ENCODE measurements at regions not wholly inside any gene's neighbourhood (a gene's known extent, or its start where the extent isn't known, plus 50 kb on each side); places are given as distances from the start of the nearest gene placed in this dataset.
"Not testable (repeated sequence)": the region's sequence is repeated elsewhere in the genome, so short reads cannot be mapped to it uniquely, and the experiment has no call there.

- no peak for DNase-seq (ENCODE audit: low spot score)
These were observed 383.9 kb upstream of the DPH6 start for GRCh38 chr15:35929740-35930444.

- no peak for DNase-seq (ENCODE audit: low spot score)
These were observed 385.9 kb upstream of the DPH6 start for GRCh38 chr15:35931799-35932341.

- DNase-seq (ENCODE audit: low spot score) = no peak
These were observed 386.6 kb upstream of the DPH6 start for GRCh38 chr15:35932531-35932930.

GRCh38 chr15:35933531-35933930, 387.6 kb upstream of the DPH6 start:
- DNase-seq (ENCODE audit: low spot score) = no peak

GRCh38 chr15:35934383-35935049, 388.6 kb upstream of the DPH6 start:
- no peak for DNase-seq (ENCODE audit: low spot score)

- DNase-seq (ENCODE audit: low spot score) = no peak
These were observed 390.3 kb upstream of the DPH6 start for GRCh38 chr15:35936284-35936683.

- no peak for DNase-seq (ENCODE audit: low spot score)
These were observed 391.4 kb upstream of the DPH6 start for GRCh38 chr15:35937380-35937779.

- no peak for DNase-seq (ENCODE audit: low spot score)
These were observed 399.1 kb upstream of the DPH6 start for GRCh38 chr15:35944945-35945585.

GRCh38 chr15:35953424-35953823, 407.5 kb upstream of the DPH6 start:
- DNase-seq (ENCODE audit: low spot score) = no peak

GRCh38 chr15:35956056-35956455, 410.1 kb upstream of the DPH6 start:
- DNase-seq (ENCODE audit: low spot score) = no peak

- no peak for DNase-seq (ENCODE audit: low spot score)
These were observed 412.1 kb upstream of the DPH6 start for GRCh38 chr15:35958021-35958420.

- no peak for DNase-seq (ENCODE audit: low spot score)
These were observed 413.0 kb upstream of the DPH6 start for GRCh38 chr15:35958975-35959374.

GRCh38 chr15:35963326-35963725, 417.4 kb upstream of the DPH6 start:
- DNase-seq (ENCODE audit: low spot score) = no peak

GRCh38 chr15:35966781-35967180, 420.8 kb upstream of the DPH6 start:
- no peak for DNase-seq (ENCODE audit: low spot score)

GRCh38 chr15:35967968-35968367, 422.0 kb upstream of the DPH6 start:
- DNase-seq (ENCODE audit: low spot score) = not testable (repeated sequence)

GRCh38 chr15:35973029-35973428, 427.1 kb upstream of the DPH6 start:
- no peak for DNase-seq (ENCODE audit: low spot score)

- DNase-seq (ENCODE audit: low spot score) = no peak
These were observed 428.1 kb upstream of the DPH6 start for GRCh38 chr15:35974052-35974451.

GRCh38 chr15:35975941-35976340, 430.0 kb upstream of the DPH6 start:
- DNase-seq (ENCODE audit: low spot score) = no peak

GRCh38 chr15:35979608-35980007, 433.6 kb upstream of the DPH6 start:
- no peak for DNase-seq (ENCODE audit: low spot score)

- no peak for DNase-seq (ENCODE audit: low spot score)
These were observed 434.8 kb upstream of the DPH6 start for GRCh38 chr15:35980719-35981118.

GRCh38 chr15:35986191-35986721, 440.3 kb upstream of the DPH6 start:
- no peak for DNase-seq (ENCODE audit: low spot score)

GRCh38 chr15:35987056-35987455, 441.1 kb upstream of the DPH6 start:
- DNase-seq (ENCODE audit: low spot score) = no peak

GRCh38 chr15:35991386-35991785, 445.4 kb upstream of the DPH6 start:
- DNase-seq (ENCODE audit: low spot score) = no peak
